GM19468 (cell line): ENCODE measurements at regions not wholly inside any gene's neighbourhood (a gene's known extent, or its start where the extent isn't known, plus 50 kb on each side); places are given as distances from the start of the nearest gene placed in this dataset.
"Not testable (repeated sequence)": the region's sequence is repeated elsewhere in the genome, so short reads cannot be mapped to it uniquely, and the experiment has no call there.

Experiments
- ATAC-seq: cut with Tn5 transposase; IDR thresholded peaks from one replicate; pipeline ENCODE4 v1.9.1; 2021; ENCODE audit warnings: mild to moderate bottlenecking, moderate library complexity, moderate number of reproducible peaks; ENCODE audit not compliant: unreplicated experiment; ENCODE audit errors: extremely low read depth

- no peak for ATAC-seq
These were observed 226.8 kb upstream of the IRX4 start for GRCh38 chr5:2109566-2109965.

DNA sequence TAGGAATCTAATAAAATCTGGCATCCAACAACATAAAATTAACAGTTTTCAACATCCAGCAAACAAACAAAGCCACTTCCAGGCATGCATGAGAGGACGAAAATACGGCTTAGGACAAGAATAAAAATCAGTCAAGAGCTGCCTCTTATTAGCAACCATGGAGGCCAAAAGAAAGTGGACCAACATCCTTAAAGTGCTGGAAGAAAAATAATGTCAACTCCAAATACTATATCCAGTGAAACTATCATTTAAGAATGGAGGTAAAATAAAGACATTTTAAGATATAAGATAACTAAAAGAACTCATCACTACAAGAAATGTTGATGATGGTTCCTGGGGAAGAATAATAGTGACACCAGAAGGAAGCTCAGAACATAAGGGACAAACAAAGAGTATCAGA lies 224.0 kb upstream of the IRX4 start:
- no peak for ATAC-seq

DNA sequence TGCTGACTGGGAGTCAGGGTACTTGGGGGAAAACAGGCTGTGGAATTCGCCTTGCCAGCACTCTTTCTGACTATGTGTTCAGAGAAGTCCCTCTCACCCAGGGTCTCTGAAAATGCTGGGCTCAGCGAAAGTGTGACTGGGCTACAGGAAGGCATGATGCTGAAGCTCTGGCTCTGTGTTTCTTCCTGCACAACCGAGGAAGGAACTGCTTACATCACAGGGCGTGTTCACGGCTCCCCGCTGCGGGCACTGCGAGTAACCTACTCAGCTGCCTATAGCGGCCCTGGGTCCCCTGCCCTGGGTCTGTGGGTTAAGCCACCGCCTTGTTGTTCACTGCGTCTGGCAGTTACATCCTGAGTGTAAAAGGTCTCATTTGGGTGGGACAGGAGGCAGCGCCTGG lies 222.4 kb upstream of the IRX4 start:
- no peak for ATAC-seq

GRCh38 chr5:2103940-2104339 lies 221.2 kb upstream of the IRX4 start:
- no peak for ATAC-seq

DNA sequence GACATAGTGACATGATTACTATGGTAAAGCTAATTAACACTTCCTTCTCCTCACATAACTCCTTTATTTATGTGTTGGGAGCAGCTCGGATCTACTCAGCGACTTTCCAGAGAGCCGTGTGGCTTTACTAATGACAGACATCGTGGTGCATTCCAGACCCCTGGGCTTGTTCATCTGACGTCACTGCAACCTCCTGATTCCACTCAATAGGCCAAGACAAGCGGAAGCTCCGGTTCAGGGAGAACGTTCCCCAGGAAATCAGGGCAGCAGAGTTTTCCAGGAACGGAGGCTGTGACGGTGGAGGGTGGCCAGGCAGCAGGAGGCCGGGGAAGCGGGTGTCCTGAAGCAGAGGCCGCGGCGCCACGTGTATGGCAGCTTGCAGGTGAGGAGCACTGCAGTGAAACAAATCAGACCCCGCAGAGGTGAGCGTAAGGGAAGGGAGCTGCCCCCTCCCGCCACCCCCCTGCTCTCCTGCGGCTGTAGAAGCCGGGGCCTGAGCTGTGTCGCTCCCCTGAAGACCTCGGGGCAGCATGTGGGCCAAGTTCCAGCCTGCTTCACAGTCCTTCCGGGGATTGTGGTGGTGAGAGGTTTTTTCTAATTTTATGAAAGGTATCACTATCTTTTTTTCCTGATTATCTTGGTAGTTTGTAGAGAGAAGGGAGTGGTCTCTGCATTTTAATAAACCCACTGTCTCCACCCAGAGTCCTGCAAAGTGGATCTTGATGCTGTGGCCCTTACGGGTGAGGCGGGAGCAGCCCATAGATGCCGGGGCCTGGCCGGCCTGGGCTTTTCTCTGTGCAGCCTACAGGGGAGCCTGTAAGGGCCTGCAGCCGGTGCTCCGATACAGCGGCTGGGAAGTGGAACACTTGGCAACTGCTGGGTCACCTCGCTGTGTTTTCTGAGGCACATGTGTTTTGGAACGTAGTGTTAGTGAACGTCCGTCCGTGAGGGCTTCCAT lies 220.4 kb upstream of the IRX4 start:
- ATAC-seq: no peak

- ATAC-seq: no peak
These were observed 219.0 kb upstream of the IRX4 start for GRCh38 chr5:2101685-2102084.

GRCh38 chr5:2096887-2097505 lies 214.3 kb upstream of the IRX4 start:
- no peak for ATAC-seq

- ATAC-seq: no peak
These were observed 212.3 kb upstream of the IRX4 start for GRCh38 chr5:2095011-2095410.

GRCh38 chr5:2094616-2094995 lies 211.9 kb upstream of the IRX4 start:
- ATAC-seq: no peak

DNA sequence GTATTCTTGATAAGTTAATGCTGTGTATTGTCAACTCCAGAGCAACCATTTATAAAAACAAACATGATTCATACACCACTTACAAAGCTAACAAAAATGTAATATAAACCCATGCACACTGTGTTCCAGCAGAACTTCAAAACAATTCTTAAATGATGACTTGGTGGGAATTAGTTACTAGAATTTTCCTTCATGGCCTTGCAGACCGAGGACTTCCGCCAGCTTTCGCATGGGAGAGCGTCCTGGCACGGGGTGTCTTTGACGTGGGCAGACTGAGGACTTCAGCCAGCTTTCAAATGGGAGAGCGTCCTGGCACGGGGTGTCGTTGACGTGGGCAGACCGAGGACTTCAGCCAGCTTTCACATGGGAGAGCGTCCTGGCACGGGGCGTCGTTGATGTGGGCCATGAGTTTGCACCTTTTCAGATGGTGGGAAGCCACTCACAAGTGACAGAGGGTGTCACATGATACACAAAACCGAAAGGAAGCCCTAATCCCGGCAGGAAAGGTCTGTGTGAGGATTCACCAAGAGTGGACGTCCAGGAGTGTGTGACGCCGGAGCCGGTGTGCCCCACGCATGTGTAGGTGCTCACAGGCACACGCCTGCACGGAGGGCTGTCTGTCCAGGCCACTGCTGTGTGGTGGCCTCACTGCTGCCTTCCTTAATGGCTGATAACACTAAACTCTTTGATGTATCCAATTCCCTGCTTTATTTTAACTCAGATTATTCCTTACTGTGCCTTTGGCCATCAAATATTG lies 211.3 kb upstream of the IRX4 start:
- no peak for ATAC-seq

DNA sequence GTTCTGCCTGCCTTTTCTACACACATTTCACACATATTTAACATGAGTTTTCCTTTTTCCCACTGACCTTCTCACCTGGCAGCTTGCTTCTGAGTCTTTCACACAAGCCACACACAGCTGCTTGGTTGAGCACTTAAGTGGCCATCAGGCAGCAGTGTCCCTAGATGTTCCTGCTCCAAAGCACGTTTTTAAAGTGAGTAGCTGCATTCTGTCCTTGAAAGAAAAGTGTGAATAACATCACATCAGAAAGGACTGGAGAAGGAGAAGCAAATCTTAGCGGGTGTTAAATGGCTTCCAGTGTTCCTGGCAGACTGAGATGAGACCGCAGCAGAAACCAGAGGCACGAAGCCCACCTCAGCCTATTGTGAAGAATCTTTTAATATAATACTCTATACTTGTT lies 209.2 kb upstream of the IRX4 start:
- no peak for ATAC-seq

DNA sequence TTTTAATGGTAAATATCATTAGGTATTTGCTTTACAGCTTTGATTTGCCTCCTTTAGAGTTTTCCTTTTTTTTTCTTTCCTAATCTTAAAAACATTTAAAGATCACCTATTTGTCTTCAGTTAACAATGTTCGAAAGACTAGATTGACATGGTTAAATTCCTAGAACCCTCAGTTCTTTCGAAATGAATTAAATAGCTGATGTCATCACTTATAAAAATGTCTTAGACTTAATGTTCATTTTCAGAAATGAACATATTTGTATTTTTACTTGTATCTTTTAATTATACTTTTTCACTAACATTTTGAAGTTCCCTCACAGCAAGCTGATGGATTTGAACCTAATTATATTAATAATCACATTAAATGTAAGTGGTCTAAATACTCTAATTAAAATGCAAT lies 205.3 kb upstream of the IRX4 start:
- no peak for ATAC-seq

DNA sequence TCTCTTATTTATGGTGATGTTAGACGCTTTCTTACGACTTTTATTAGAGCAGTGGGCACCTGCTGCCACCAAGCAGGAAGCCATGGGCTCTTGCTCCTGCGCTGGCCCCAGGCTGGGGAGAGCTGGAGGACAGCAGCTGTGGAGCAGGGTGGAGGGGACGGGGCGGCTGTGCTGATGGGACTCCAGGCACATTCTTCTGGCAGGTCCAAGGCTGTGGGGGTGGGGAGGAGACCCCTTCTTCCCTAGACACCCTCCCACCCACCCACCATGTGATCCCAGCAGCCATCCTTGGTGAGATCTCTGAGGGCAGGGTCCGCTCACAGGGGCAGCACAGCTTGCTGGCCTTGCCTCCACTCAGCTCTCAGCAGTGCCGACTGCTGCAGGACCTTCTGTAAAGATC lies 192.6 kb upstream of the IRX4 start:
- ATAC-seq: no peak

- ATAC-seq: no peak
These were observed 188.8 kb upstream of the IRX4 start for GRCh38 chr5:2071562-2071961.

DNA sequence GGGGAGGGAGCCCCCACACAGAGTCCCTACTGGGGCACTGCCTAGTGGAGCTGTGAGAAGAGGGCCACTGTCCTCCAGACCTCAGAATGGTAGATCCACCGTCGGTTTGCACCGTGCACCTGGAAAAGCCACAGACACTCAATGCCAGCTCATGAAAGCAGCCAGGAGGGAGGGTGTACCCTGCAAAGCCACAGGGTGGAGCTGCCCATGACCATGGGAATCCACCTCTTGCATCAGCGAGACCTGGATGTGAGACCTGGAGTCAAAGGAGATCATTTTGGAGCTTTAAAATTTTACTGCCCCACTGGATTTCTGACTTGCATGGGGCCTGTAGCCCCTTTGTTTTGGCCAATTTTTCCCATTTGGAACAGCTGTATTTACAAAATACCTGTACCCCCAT lies 188.1 kb upstream of the IRX4 start:
- not testable (repeated sequence) for ATAC-seq

DNA sequence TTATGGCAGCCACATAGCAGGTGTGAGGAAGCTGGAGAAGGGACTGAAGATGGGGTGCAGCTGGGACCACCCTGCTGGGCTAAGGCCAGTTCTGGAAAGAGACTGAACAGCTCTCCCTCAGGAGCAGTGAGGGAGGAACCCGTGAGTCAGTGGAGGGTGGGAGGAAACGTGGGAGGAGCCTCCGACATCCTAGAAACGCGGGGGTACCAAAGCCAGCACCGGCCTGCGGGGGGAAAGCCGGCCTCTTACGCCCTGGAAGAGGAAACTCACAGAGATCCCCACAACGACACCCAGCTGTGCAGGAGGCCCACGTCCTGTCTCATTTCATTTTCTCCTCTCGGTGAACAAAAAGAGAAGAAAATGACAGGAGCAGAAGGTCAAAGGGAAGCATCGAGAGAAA lies 185.8 kb upstream of the IRX4 start:
- ATAC-seq: no peak

DNA sequence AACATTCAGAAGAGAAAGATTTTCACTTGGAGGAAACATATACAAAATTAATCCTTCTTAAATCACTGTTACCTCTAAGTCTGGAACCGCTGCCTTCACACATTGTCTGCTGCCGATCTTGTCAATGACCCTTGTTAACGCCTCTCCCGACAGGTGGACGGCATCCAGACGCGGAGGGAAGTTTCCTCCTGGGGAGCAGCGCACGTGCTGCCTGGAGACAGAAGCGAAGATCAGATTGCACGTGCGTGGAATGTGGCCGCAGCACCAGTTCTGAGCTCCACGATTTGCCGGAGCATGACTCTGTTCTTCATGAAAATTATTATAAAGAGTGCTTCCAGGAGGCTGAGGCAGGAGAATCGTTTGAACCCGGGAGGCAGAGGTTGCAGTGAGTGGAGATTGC lies 183.6 kb upstream of the IRX4 start:
- ATAC-seq: no peak

DNA sequence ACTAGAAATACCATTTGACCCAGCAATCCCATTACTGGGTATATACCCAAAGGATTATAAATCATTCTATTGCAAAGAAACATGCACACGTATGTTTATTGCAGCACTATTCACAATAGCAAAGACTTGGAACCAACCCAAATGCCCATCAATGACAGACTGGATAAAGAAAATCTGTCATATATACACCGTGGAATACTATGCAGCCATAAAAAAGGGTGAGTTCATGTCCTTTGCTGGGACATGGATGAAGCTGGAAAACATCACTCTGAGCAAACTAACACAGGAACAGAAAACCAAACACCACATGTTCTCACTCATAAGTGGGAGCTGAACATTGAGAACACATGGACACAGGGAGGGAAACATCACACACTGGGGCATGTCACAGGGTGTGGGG lies 180.7 kb upstream of the IRX4 start:
- not testable (repeated sequence) for ATAC-seq

DNA sequence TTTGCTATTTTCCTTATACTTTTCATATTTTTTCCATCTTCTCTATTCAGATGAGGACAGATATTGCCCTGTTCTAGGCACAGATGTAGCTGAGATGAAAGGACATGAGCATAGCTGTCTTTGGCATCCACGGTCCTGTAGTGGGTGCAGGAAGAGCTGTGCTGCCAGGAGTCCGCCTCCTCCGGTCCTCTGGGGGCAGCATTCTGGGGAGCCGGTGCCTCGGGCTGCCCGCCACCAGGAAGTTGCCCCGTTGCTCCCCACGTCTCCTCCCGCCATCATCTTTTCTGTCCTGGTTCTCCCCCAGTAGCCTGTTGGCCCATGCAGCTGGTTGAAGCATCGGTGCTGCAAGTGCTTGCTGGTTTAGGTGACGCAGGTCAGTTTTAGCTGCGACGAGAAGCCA lies 170.0 kb upstream of the IRX4 start:
- no peak for ATAC-seq

DNA sequence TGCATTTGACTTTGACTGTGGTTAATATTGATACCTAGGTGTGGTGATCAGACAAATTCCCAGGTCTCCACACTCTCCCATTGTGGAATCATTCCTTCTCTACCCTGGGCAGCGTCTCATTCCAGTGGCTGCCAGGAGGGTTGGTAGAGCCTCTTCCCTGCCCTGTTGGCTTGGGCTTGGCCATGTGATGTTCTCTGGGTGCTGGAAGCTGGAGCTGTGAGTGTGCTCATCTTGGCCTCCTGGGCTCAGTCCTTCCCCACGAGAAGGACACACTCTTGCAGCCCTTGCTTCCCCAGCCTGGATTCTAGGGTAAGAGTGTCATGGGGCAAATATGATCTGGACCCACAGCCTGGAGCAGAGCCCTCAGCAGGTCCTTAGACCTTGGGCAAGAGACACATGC lies 167.2 kb upstream of the IRX4 start:
- no peak for ATAC-seq

GRCh38 chr5:2048664-2049063 lies 165.9 kb upstream of the IRX4 start:
- no peak for ATAC-seq
